ENCODE measurements at regions not wholly inside any gene's neighbourhood (a gene's known extent, or its start where the extent isn't known, plus 50 kb on each side); places are given as distances from the start of the nearest gene placed in this dataset.

GRCh38 chr5:30725073-30725472, 468.4 kb upstream of the CDH6 start:
- intact Hi-C loops (cut with DNase I, micrococcal nuclease) = no loop called here
- no peak for ATAC-seq (ENCODE audit: poor library complexity)
- DNase-seq = no peak
- ChIA-PET CTCF (no interaction called here), POLR2A (no interaction called here)
- Histone ChIP-seq H3K4me1 (ENCODE audit: insufficient read depth, low read length) (no peaks in the 10 kb centered on the region), H3K4me3 (ENCODE audit: low read length) (no peak overlapping the region), H3K36me3 (ENCODE audit: insufficient read depth, low read length) (no peaks in the 10 kb centered on the region), H3K27me3 (ENCODE audit: control insufficient read depth in 1 of 2, insufficient read depth in 2 of 2, low read length in 2 of 2) (no peaks in the 10 kb centered on the region), H3K27ac (ENCODE audit: low read depth in 1 of 2, low read length in 2 of 2) (no peak overlapping the region), H3K9me3 (ENCODE audit: control insufficient read depth in 1 of 2, insufficient read depth in 1 of 2, low read length in 2 of 2) (no peaks in the 10 kb centered on the region)
- Mint-ChIP-seq H3K27ac (no peak overlapping the region), H3K27me3 (no peaks in the 10 kb centered on the region), H3K9me3 (peaks cover 13% of the 10 kb centered on the region), H3K4me3 (no peak overlapping the region), H3K36me3 (ENCODE audit: low read depth) (no peaks in the 10 kb centered on the region), H3K4me1 (ENCODE audit: low read depth) (no peaks in the 10 kb centered on the region)
- TF ChIP-seq CTCF (IDR thresholded peaks at IDR 0.05) = no peak

GRCh38 chr5:30698217-30698616, 495.3 kb upstream of the CDH6 start:
- Mint-ChIP-seq H3K27me3 (no peaks in the 10 kb centered on the region), H3K27ac (no peak overlapping the region), H3K4me1 (ENCODE audit: low read depth) (no peaks in the 10 kb centered on the region), H3K9me3 (peaks cover 13% of the 10 kb centered on the region), H3K4me3 (no peak overlapping the region), H3K36me3 (ENCODE audit: low read depth) (no peaks in the 10 kb centered on the region)
- DNase-seq (no peak), ATAC-seq (ENCODE audit: poor library complexity) (no peak)
- peaks cover 0 to 14% of the 10 kb centered on the region in 2 experiments for H3K9me3 ChIP-seq (ENCODE audit: control insufficient read depth in 1 of 2, insufficient read depth in 1 of 2, low read length in 2 of 2)
- H3K27me3 ChIP-seq (ENCODE audit: control insufficient read depth in 1 of 2, insufficient read depth in 2 of 2, low read length in 2 of 2) = no peaks in the 10 kb centered on the region
- POLR2A ChIA-PET = no interaction called here
- H3K36me3 ChIP-seq (ENCODE audit: insufficient read depth, low read length) = no peaks in the 10 kb centered on the region
- no peak for TF ChIP-seq CTCF (IDR thresholded peaks at IDR 0.05)
- H3K4me3 ChIP-seq (ENCODE audit: low read length) = no peak overlapping the region
- CTCF ChIA-PET = no interaction called here
- no peaks in the 10 kb centered on the region for H3K4me1 ChIP-seq (ENCODE audit: insufficient read depth, low read length)
- intact Hi-C loops (cut with DNase I, micrococcal nuclease) = no loop called here
- H3K27ac ChIP-seq (ENCODE audit: low read depth in 1 of 2, low read length in 2 of 2) = no peak overlapping the region

DNA sequence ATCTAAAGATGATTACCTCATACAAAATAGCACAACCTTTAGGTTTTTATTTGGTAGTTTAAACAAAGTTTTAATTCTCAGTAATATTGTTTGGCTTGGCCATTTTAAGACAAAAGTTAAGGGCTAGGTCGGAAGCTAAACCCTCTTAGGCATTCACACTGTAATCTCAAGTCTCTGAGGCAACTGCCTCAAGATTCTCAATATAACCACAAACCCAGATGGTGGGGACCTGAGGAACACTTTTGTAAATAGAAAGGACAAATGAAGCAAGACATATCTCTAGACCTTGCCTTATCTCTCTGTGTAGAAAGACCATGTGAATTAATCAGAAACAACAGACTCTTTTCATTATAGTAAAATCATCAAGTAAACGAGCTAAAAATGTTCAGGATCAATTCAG, 500.2 kb upstream of the CDH6 start:
- TF ChIP-seq CTCF (IDR thresholded peaks at IDR 0.05) = no peak
- Histone ChIP-seq H3K27ac (ENCODE audit: low read depth in 1 of 2, low read length in 2 of 2) (no peak overlapping the region), H3K4me1 (ENCODE audit: insufficient read depth, low read length) (no peaks in the 10 kb centered on the region), H3K9me3 (ENCODE audit: control insufficient read depth in 1 of 2, insufficient read depth in 1 of 2, low read length in 2 of 2) (peaks cover 0 to 12% of the 10 kb centered on the region in 2 experiments), H3K36me3 (ENCODE audit: insufficient read depth, low read length) (no peaks in the 10 kb centered on the region), H3K4me3 (ENCODE audit: low read length) (no peak overlapping the region), H3K27me3 (ENCODE audit: control insufficient read depth in 1 of 2, insufficient read depth in 2 of 2, low read length in 2 of 2) (no peaks in the 10 kb centered on the region)
- no peak for DNase-seq
- H3K4me1 Mint-ChIP-seq (ENCODE audit: low read depth) = no peaks in the 10 kb centered on the region
- H3K4me3 Mint-ChIP-seq = no peak overlapping the region
- no peak overlapping the region for H3K27ac Mint-ChIP-seq
- intact Hi-C loops (cut with DNase I, micrococcal nuclease) = no loop called here
- H3K36me3 Mint-ChIP-seq (ENCODE audit: low read depth) = no peaks in the 10 kb centered on the region
- ATAC-seq (ENCODE audit: poor library complexity) = no peak
- H3K9me3 Mint-ChIP-seq = peaks cover 11% of the 10 kb centered on the region
- CTCF ChIA-PET = no interaction called here
- POLR2A ChIA-PET = no interaction called here
- no peaks in the 10 kb centered on the region for H3K27me3 Mint-ChIP-seq

Data from CD4-positive, alpha-beta T cell (primary cell).